ENCODE measurements at regions not wholly inside any gene's neighbourhood (a gene's known extent, or its start where the extent isn't known, plus 50 kb on each side); places are given as distances from the start of the nearest gene placed in this dataset.
"Not testable (repeated sequence)": the region's sequence is repeated elsewhere in the genome, so short reads cannot be mapped to it uniquely, and the experiment has no call there.

GRCh38 chr6:141203902-141204575 lies 928.7 kb upstream of the GJE1 start:
- DNase-seq: no peak

GRCh38 chr6:141202626-141203025 lies 930.1 kb upstream of the GJE1 start:
- no peak for DNase-seq

- DNase-seq: no peak
Observed at GRCh38 chr6:141199074-141199473, 933.7 kb upstream of the GJE1 start.

GRCh38 chr6:141195251-141195832 lies 937.4 kb upstream of the GJE1 start:
- DNase-seq: no peak

GRCh38 chr6:141183368-141183767 lies 949.4 kb upstream of the GJE1 start:
- no peak for DNase-seq

GRCh38 chr6:141175458-141175857 lies 957.3 kb upstream of the GJE1 start:
- not testable (repeated sequence) for DNase-seq

GRCh38 chr6:141174932-141175331 lies 957.8 kb upstream of the GJE1 start:
- no peak for DNase-seq

GRCh38 chr6:141173529-141173928 lies 959.2 kb upstream of the GJE1 start:
- no peak for DNase-seq

- peak; percentile 55 for DNase-seq
Observed at GRCh38 chr6:141169419-141169818, 963.3 kb upstream of the GJE1 start.

GRCh38 chr6:141167945-141168344 lies 964.8 kb upstream of the GJE1 start:
- DNase-seq: no peak

GRCh38 chr6:141165002-141165665 lies 967.6 kb upstream of the GJE1 start:
- no peak for DNase-seq

GRCh38 chr6:141164042-141164743 lies 968.5 kb upstream of the GJE1 start:
- no peak for DNase-seq

- DNase-seq: no peak
Observed at GRCh38 chr6:141163107-141163506, 969.6 kb upstream of the GJE1 start.

GRCh38 chr6:141158740-141159139 lies 974.0 kb upstream of the GJE1 start:
- no peak for DNase-seq

- DNase-seq: no peak
Observed at GRCh38 chr6:141153563-141153962, 979.2 kb upstream of the GJE1 start.

GRCh38 chr6:141152951-141153350 lies 979.8 kb upstream of the GJE1 start:
- no peak for DNase-seq

GRCh38 chr6:141151710-141152417 lies 980.9 kb upstream of the GJE1 start:
- DNase-seq: no peak

GRCh38 chr6:141141870-141142269 lies 990.9 kb upstream of the GJE1 start:
- no peak for DNase-seq

GRCh38 chr6:141140905-141141304 lies 991.8 kb upstream of the GJE1 start:
- no peak for DNase-seq

- no peak for DNase-seq
Observed at GRCh38 chr6:141139461-141139860, 993.3 kb upstream of the GJE1 start.

GRCh38 chr6:141134723-141135122 lies 998.0 kb upstream of the GJE1 start:
- DNase-seq: no peak

GRCh38 chr6:141133836-141134235 lies 998.9 kb upstream of the GJE1 start:
- DNase-seq: no peak

GRCh38 chr6:141133346-141133745 lies 999.4 kb upstream of the GJE1 start:
- no peak for DNase-seq
